Ovary (tissue), 7 donors: ENCODE measurements at regions not wholly inside any gene's neighbourhood (a gene's known extent, or its start where the extent isn't known, plus 50 kb on each side); places are given as distances from the start of the nearest gene placed in this dataset.

Source experiments
- DNase-seq, 5 donors: peaks; one replicate each; pipeline ENCODE4 v3.0.0-alpha.2; 2019 to 2020
- H3K27ac ChIP-seq, 2 donors: fragments of 200-600 bp; one replicate each; pipeline versions ENCODE4 v1.5.1 to v1.8.0; 2019 to 2022
- H3K27me3 ChIP-seq: fragments of 200-600 bp; one replicate; pipeline ENCODE4 v1.8.0; 2022
- H3K36me3 ChIP-seq: fragments of 200-600 bp; sonication (generic); one replicate; pipeline ENCODE4 v1.5.1; 2019
- H3K4me1 ChIP-seq: one replicate; pipeline ENCODE4 v1.8.1; 2013; ENCODE audit warnings: mild to moderate bottlenecking, moderate library complexity; ENCODE audit not compliant: insufficient read depth
- H3K4me3 ChIP-seq: fragments of 200-600 bp; sonication (generic); one replicate; pipeline ENCODE4 v1.5.1; 2017
- H3K9me3 ChIP-seq, 2 donors: fragments of 200-600 bp in 1 of 2; sonication (generic) in 1 of 2; one replicate each; pipeline versions ENCODE4 v1.5.1 to v1.8.1; 2013 to 2019; ENCODE audit warnings: mild to moderate bottlenecking in 1 of 2, moderate library complexity in 1 of 2
- CTCF ChIP-seq, 3 donors: fragments of 450-650 bp in 2 of 3; fragments of 200-600 bp in 1 of 3; IDR thresholded peaks; one replicate each; pipeline versions ENCODE4 v1.5.1 to v1.8.0; 2016 to 2022; ENCODE audit warnings: antibody characterized with exemption in 3 of 3, mild to moderate bottlenecking in 1 of 3
- EP300 ChIP-seq: sonication (generic); formaldehyde crosslinking; IDR thresholded peaks from one replicate; pipeline ENCODE4 v1.6.1; 2017; ENCODE audit warnings: antibody characterized with exemption
- POLR2A ChIP-seq: fragments of 450-650 bp; IDR thresholded peaks from one replicate; pipeline ENCODE4 v1.6.1; 2017; ENCODE audit warnings: antibody characterized with exemption, mild to moderate bottlenecking, moderate library complexity
- WGBS, 3 donors: extraction: QIAGEN DNeasy Blood & Tissue Kit in 1 of 3; methylation state at CpG; one replicate each; pipeline versions ENCODE4 v1.1.5 to v1.1.7; 2013 to 2017; 5-methylcytosine and 5-hydroxymethylcytosine counted together
- intact Hi-C, 4 donors: fragments of 100-400 bp; cut with DNase I; formaldehyde crosslinking; loops; one replicate each; pipeline versions ENCODE4 v1.11.0 to v1.15.1; 2022 to 2023
- donor health status: DM: no; HTN: no; CAD: no; lungs with moderate emphysema.
- donor health status: DM: no; HTN: no; CAD: no.
- donor health status: Bipolar disorder and iron deficiency.
- donor health status: DM: no; HTN: no; CAD: no.
- donor health status: DM: yes; HTN: yes; CAD: no.

GRCh38 chr10:26914898-26915297 is 54.1 kb upstream of the ABI1 start:
- TF ChIP-seq CTCF (IDR thresholded peaks at IDR 0.05) (no peak), POLR2A (no peak)
- Histone ChIP-seq H3K27ac (no peak overlapping the region), H3K36me3 (no peaks in the 10 kb centered on the region), H3K27me3 (no peaks in the 10 kb centered on the region), H3K4me1 (no peaks in the 10 kb centered on the region), H3K4me3 (no peak overlapping the region), H3K9me3 (no peaks in the 10 kb centered on the region)
- DNase-seq, result no peak
- intact Hi-C loops, result no loop called here

GRCh38 chr10:26911811-26912461 is 51.2 kb upstream of the ABI1 start:
- H3K27ac ChIP-seq, result no peak overlapping the region
- intact Hi-C loops, result no loop called here
- 57 to 76% (median 60%) methylated on average over 4 of the region's 4 CpGs for WGBS, 3 donors
- H3K9me3 ChIP-seq, result no peaks in the 10 kb centered on the region
- H3K4me3 ChIP-seq, result no peak overlapping the region
- H3K36me3 ChIP-seq, result no peaks in the 10 kb centered on the region
- no peaks in the 10 kb centered on the region for H3K4me1 ChIP-seq
- TF ChIP-seq POLR2A, result no peak
- no peak for TF ChIP-seq EP300
- no peak for TF ChIP-seq CTCF (IDR thresholded peaks at IDR 0.05)
- no peak for DNase-seq
- no peaks in the 10 kb centered on the region for H3K27me3 ChIP-seq
